Muscle of arm (tissue), 1 donor: ENCODE measurements at regions not wholly inside any gene's neighbourhood (a gene's known extent, or its start where the extent isn't known, plus 50 kb on each side); places are given as distances from the start of the nearest gene placed in this dataset.

ENCODE experiments used
- DNase-seq: peaks from one replicate; pipeline ENCODE4 v3.0.0-alpha.2; 2013

DNA sequence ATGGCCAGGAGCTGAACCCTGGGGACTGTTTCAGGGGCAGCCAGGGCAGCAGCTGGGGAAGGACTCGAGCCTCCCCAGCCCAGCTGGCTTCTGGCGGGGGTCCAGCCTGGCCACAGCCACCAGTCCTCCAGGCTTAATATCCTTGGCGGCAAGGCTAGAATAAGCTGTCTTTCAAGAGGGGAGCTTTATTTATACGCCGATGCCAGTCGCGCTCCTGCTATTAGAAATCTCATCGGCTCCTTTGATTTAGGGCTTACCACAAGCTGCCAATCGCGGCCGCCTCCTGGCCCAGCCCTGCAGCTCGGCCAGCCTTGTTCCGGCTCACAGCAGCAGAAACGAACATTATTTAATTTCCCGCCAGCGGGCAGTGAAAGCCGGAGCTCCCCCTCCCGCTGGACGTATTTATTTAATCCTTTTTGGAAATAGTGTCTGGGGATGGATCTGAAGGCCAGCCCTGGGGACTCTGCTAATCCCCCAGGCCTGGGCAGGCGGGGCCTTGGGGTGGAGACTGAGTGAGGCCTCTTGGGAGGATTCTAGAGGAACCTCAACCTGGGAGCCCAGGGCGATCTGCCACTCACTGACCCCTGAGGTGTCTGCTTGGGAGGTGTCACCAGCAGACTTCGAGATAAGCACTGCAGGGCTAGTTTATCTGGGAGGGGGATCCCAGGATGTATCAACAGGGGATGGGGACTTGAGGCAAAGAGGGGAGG, 363.1 kb downstream of the MN1 start:
- DNase-seq: peak; percentile 49

DNA sequence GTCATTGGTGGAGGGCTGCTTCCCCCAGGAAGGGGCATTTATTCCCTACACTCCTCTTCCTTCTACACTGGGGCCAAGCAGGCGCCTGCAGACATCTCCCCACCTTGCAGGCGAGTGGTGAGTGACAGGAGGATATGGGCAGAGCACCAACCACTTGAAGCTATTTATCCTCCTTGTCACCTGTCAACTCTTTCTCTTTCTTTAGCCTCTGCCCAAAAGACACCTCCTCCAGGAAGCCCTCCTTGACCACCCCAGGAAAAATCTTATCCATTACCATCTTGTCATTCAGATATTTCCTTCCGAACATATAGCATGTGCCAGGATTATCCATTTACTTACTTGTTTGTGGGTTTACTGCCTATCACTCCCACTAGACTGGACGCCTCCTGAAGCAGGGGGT, 362.4 kb downstream of the MN1 start:
- DNase-seq: no peak

DNA sequence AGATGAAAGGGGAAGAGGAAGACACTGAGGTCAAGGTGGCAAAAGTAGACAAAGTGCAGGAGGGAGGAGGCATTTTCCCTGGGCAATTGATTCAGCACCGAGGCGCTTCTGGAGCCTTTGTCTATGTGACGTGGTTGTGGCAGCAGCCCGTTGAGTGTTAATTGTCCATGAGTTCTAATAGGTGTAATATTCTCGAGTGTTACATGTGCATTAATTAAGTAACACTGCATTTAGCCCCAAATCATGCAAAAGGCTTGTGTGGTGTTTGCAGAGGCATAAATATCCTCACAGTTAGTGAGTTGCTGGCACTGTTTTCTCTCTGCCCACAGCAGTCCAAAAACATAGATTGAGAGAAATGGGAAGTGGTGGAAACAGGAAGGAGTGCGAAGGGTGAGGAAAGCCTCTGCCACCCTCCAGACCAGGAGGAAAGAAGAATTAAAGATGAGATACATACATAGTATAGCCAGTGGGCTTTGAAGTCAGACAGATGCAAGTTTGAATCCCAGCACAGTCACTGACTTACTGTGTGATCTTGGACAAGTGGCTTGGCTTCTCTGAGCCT, 361.2 kb downstream of the MN1 start:
- no peak for DNase-seq

DNA sequence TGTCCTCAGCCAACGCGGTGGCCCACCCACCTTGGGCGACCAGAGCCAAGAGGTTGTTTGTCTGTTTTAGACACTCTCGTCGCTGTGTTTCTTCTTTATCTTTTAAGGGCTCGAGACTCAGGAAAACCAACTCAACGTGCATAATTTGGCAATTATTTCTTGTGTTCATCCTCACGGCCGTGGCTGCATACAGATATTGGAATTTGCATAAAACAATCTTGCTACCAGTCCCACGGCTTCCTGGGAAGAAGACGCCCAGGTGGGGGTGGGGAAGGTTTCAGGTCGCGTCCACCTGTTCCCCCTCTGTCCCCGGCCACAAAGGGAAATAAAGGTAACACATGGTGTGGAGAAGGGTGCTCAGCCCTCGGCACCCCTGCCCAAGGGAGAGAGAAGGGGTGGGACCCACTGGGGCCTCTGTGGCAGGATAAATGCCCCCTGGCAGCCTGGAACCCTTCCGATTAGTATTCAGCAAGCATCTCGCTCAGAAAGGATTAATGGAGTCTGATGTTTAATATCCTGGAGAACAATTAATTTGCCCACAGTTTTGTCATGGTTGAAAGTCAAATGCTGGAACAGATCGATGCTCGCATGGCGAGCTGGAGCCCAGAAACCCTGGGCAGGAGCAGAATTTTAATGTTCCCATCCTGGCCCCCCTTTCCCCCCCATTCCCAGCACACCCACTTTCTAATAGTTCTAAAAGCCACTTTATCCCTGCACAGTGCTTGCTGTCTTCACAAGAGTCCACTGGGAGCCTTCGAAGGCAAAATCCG, 359.7 kb downstream of the MN1 start:
- DNase-seq: no peak

DNA sequence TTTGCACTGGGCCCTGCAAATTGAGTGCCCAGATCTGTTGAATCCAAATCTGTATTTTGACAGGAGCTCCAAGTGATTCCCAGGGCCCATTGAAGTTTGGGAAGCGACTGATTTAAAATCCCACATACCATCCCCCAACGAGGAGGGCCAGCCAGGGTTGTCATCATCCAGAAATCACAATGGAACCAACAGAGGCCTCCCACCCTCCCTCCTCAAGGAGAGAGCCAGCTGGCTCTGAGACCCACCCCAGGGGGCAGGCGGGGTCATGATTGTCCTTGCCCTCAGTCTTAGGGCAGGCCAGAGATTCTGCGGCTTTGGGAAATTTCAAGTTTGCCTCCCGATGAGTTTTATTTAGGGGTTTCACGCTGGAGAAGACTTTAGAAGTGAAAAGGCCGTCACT, 358.2 kb downstream of the MN1 start:
- no peak for DNase-seq

DNA sequence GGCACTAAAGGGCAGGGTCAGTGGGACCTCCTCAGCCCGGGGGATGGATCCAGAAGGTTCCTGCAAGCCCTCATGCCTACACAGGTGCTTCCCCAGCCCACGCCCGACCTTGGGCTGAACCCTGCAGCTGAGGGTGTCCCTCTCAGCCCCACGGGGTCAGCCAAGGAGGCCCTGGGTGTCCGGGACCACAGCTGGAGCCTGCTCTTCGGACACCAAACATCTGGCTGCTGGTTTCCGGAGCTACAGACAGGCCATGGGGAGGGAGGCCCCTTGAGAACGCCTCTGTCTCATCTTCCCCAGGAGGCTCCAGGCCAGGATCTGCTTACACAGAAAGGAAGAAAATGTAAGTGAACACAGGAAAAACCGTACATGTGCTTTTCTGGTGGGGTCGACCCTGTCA, 355.7 kb downstream of the MN1 start:
- no peak for DNase-seq

DNA sequence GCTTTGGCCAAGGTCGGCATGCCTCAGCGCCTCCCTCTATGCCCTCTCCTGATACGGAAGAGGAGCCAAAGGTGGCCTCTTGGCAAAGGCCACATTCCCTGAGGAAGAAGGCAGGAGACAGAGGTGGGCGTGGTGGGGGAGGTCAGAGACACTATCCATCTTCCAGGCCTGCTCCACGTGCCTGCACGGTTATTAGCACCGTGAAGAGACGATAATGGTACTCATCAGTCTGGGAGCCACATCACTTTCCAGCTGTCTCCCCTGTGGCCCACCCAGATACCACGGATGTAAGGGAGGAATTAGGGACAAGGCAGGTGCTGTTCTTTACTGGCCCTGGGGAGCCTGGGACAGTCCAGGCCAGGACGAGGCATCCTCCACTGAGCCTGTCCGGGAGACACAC, 354.3 kb downstream of the MN1 start:
- no peak for DNase-seq

DNA sequence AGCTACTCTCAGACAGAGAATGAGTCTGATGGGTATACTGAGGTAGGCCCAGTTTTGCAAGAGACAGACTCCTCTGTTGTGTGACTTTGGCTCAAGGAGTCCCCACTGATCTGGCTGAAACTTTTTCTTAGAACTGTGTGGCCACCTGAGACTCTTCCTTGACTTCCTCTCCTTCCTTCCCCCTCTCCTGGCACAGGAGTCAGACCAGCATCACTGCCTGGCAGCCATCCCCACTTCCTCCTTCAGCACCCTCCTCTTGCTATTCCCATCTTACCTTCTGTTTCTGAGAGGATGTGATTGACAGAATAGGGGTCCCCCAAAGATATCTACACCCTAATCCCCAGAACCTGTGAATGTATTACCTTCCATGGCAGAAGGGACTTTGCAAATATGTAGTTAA, 351.1 kb downstream of the MN1 start:
- no peak for DNase-seq

DNA sequence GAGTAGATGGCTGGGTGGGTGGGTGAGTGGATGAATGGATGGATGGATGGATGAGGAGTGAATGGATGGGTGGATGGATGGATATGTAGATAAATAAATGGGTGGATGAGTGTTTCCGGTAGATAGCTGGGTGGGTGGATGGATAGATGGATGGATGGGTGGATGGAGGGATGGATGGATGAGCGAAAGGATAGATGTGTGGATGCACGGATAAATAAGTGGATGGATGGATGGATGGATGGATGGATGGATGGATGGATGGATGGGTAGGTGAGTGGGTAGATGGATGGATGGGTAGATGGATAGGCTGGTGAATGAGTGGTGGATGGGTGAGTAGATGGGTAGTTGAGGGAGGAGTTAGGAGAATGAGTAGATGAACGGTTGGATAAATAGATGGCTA, 349.3 kb downstream of the MN1 start:
- DNase-seq: no peak

DNA sequence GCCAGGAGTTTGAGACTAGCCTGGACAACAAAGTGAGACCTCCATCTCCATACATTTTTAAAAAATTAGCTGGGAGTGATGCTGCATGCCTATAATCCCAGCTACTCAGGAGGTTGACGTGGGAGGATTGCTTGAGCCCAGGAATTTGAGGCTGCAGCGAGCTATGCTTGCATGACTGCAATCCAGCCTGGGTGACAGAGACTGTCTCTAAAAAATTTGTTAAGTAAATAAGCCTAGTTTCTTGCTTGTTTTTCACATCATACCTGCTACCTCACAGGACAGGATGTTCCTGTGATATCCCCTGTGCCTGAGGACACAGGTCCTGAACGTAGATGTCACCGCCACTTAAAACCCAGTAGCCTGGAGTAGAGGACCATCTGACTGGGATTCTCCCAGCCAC, 348.6 kb downstream of the MN1 start:
- no peak for DNase-seq

DNA sequence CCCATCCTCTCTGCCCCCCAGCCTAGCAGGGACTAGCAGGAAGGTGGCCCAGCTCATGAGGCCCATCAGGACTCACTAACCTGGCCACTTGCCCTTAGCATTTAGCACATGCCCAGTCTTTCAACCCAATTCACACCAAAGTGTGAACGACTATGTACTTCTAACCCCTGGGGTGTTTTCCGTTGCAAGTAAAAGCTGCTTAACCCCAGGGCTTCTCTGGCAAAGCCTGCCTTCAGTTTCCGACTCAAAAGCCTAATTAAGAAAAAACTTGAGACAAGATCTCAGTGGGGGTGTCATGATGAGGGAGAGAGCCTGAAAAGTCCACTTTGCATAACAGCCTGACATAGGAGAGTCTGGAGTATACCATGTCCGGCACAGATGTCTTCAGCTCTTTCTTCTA, 347.8 kb downstream of the MN1 start:
- no peak for DNase-seq

DNA sequence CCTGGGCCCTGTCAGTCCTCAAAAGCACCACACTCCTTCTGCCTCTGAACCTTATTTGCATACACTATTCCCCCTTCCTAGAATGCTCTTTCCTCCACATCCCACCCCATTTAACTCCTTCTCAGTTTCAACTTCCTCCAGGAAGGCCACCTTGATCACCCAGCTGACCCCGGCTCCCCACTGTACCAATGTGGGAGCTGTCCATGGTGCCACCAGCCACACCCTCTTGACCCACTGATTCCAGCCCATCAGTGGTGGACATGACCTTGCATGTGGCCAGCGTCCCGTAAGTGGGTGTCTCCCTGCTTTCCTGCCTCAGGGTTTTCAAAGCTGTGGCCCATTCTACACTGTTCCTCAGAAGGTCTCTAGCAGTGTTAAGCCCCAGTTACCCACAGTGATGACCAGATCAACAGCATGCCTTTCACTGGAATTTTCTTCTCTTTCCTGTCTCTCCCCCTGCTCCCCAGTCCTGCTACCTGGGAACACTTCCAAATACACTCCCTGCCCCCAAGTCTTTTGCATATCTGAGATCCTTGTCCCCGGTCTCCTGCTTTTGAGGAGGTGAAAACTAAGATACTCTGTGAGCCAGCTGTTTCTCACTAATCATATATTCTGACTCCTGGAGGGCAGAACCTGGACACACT, 346.6 kb downstream of the MN1 start:
- no peak for DNase-seq

DNA sequence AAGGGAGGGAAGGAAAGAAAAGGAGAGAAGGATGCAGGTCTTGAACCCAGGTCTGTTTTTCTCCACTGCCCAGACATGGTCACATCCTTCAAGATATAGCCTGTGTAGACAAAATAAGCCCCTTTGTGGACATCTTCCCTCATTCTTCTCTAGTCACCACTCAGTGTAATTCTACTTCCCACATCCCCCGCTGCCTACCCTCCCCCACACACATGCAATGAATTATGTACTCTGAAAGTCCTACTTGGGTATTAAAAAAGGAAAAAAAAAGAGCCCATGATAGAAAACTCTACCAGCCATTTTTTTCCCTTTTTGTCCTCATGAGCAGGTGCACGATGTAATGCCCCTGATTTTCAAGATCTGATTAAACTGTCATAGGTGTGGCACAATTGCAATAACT, 346.0 kb downstream of the MN1 start:
- DNase-seq: no peak

DNA sequence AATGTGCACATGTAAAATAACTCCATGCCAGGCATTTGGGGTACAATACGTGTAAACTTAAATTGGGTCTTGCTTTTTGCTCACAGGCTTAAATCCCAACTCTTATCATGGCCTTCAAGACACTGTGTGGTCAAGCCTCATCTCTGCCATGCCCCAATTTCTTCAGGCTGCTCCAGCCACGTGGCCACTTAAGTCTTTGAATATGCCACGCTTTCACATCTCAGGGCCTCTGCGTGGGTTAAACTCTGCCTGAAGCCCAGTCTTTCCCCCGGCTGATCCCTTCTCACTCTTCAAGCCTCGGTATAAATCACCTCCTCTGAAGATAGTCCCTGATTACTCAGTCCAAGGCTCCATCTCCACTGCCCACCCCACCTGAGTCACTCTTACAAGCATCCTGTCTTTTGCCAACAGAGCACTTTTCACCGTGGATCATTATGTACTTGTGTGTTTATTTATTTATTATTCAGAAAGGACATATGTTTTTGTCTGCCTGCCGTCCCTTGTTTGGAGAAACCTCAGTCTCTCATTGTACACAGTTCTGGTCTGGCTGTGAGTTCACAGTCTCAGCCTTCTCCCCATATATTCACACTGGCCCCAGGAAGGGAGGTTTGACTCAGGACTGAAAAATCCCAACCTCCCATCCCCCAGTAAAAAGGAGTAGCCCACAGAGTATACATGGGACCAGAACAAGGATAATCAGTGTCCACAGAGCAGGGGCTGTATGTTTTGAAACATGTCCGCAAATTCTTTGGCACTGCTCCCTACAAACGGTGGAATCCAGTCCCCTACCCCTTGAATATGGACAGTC, 344.7 kb downstream of the MN1 start:
- DNase-seq: no peak

DNA sequence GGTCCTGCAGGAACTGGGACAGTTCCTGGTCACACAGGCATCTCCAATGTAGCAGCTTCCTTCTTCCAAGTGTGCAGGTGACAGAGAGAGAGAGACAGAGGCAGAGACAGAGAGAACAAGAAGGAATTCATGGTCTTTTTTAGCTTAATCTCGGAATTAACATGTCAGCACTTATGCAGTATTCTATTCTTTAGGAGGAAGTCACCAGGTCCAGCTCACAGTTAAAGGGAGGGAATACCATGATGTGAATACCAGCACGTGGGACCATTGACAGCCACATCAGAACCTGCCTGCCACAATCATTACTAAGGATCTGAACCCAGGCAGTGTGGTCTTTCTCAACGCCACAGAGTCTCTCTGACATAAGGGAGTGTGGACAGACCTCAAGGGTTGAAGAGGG, 341.6 kb downstream of the MN1 start:
- no peak for DNase-seq

DNA sequence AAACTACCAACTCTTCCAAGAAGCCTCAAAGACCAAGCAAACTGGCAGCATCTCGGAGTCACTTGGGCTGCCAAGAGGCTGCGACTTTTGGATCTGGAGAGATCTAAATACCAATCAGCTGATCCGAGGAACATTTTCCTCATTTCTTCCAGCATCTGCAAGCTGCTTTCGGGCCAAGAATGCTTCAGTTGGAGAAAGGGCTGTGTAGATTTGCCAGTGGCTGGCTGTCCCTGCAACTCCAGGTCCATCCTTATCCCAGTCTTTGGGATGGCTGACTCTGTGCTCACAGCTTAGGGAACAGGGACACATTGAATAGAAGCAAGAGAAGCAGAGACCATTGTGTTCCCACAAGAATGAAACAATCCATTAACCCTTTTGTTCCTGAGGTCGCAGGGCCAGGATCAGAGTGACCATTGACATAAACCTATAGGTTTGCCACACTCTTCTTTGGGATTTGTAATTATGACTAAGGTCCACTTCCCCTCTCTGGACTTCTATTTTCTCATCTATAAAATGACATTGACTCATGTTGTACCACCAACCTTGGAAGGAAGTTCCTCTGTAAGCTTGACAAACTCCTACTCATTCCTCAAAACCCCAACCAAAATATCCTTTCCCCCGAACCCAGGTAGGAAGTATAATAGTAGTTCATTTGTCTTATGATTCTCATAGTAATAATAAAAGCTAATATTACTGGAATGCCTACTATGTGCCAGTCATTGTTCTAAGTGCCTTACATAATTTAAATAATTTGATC, 340.8 kb downstream of the MN1 start:
- peak; percentile 81 for DNase-seq

DNA sequence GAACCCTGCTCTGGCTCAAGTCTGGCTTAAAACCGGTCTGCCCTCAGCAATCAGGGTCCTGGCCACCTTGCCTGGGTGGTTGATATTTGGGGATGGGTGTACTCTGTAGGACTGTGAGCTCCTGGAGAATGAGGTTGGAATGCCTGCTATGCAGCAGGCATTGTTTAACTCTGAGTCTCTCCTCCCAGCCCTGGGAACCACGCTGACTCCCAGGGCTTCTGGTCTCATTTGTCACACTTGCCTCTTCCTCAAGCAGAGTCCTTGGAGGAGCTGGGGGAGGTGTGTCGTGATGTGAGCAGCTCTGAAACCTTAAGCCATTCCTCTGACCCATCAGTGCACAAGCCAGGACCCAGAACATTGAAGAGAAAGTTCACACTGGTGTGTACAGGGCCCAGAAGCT, 340.1 kb downstream of the MN1 start:
- DNase-seq: no peak

DNA sequence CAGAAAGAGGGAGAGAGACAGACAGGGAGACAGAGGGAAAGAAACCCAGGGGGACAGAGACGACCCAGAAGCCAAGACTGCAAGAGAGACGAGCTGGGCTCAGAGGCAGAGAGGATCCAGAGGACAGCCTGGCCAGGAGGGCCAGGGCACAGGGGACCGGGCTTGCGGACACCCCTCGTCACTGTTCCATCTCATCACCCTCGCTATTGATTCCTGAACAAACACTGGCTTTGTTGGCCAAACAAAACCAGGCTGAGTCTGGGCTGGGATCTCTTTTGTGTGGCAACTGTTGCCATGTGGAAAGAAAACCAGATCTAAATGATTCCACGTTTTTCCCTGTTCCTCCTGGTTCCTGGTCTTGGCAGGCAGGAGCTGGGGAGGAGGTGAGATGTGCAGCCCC, 339.4 kb downstream of the MN1 start:
- DNase-seq: no peak

DNA sequence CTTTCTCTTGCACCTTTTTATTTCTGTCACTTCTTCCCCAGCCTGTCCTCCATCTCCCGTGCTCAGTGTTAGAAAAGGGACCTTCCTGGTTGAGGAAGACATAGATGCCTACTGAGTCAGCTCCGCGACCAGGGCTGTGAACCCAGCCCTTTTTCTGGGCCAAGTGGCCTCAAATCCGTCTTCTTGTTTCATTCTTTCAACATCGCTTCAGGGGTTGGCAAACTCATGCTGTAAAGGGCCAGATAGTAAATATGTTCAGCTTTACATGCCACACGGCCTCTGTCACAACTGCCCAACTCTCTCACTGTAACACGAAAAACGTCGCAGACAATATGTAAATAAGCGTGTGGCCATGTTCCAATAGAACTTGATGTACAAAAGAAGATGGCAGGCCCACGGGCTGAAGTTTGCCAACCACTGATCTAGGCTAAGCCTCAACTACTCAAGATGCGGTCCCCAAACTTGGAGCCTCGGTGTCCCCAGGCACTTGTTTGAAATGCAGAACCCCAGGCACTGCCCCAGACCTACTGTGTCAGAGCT, 338.4 kb downstream of the MN1 start:
- DNase-seq: no peak

DNA sequence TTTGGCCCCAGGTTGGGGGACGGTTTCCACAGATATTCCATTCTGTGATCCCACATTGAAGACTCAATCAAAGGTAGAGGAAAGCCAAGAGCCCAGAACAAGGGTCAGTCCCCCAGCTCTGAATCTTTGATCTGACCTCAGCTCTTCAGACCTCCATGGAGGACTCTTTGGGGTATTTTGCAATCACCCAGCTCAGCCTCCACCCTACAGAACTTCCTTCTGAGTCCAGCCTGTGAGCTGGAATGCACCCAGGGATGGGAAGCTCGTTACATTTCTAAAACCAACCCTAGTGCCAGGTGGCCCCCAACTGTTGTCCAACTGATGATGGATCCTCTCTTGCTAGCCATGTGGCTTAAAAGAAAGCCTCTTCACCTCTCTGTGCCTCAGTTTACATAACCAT, 335.3 kb downstream of the MN1 start:
- DNase-seq: no peak
